Endothelial cell of umbilical vein (primary cell): ENCODE measurements at regions not wholly inside any gene's neighbourhood (a gene's known extent, or its start where the extent isn't known, plus 50 kb on each side); places are given as distances from the start of the nearest gene placed in this dataset.

Experiments used
- BruUV-seq: library from RNA; stranded (reverse); fragments of 400-500 nt; replicated peaks from 2 replicates; lab custom pipeline; 2021; lab: Mats Ljungman, UMichigan
- CTCF ChIA-PET: fragments of 300-600, 350-600 bp; sonication (Branson Sonifier 250); formaldehyde crosslinking; loops from one replicate; lab custom pipeline; 2021; ENCODE audit warnings: antibody characterized with exemption, inconsistent platforms; lab: Charles Lee
- POLR2A ChIA-PET: fragments of 300-600, 350-600 bp; sonication (Branson Sonifier 250); formaldehyde crosslinking; loops from one replicate; lab custom pipeline; 2021; ENCODE audit warnings: antibody characterized with exemption, inconsistent platforms; lab: Charles Lee
- DNase-seq: peaks from one replicate; pipeline ENCODE4 v3.0.0-alpha.2; 2011; ENCODE audit warnings: low read depth, low spot score
- FAIRE-seq: peaks from 2 replicates; lab custom pipeline; 2011; peaks lifted over from hg19 to GRCh38; lab: Jason Lieb, UNC
- H2AFZ ChIP-seq: 2 replicates; pipeline ENCODE4 v1.6.0; 2012; ENCODE audit warnings: low read depth, low read length, control low read depth, inconsistent platforms
- H3K27ac ChIP-seq: 2 replicates; pipeline ENCODE4 v1.5.1; 2011; ENCODE audit warnings: low read depth, mild to moderate bottlenecking, control low read depth, low read length, moderate library complexity; ENCODE audit not compliant: insufficient read depth
- H3K27me3 ChIP-seq, 2 experiments: 2 replicates each; pipeline versions ENCODE4 v1.6.0 to v1.6.1; 2011; ENCODE audit warnings: low read length in 2 of 2, mixed read lengths in 1 of 2; ENCODE audit not compliant: control insufficient read depth in 2 of 2, insufficient read depth in 2 of 2
- H3K36me3 ChIP-seq, 2 experiments: 2 replicates in 1 of 2; 3 replicates in 1 of 2; pipeline ENCODE4 v1.5.1; 2011; ENCODE audit warnings: low read length in 2 of 2, mild to moderate bottlenecking in 1 of 2, moderate library complexity in 1 of 2; ENCODE audit not compliant: control insufficient read depth in 2 of 2, insufficient read depth in 2 of 2; ENCODE audit errors: extremely low read depth in 1 of 2
- H3K4me1 ChIP-seq: 3 replicates; pipeline ENCODE4 v1.5.1; 2011; ENCODE audit warnings: mild to moderate bottlenecking, low read length; ENCODE audit not compliant: control insufficient read depth, insufficient read depth; ENCODE audit errors: extremely low read depth
- H3K4me2 ChIP-seq: 2 replicates; pipeline ENCODE4 v1.6.1; 2011; ENCODE audit warnings: low read length, control low read depth, mixed read lengths; ENCODE audit not compliant: insufficient read depth
- H3K4me3 ChIP-seq, 3 experiments: fragments of 200-600 bp in 1 of 3; sonication (generic), shearing (Covaris generic) in 1 of 3; replicated peaks in 1 of 3; 2 replicates each; pipeline ENCODE4 v1.5.1; 2011 to 2016; ENCODE audit warnings: control low read depth in 3 of 3, low read length in 3 of 3, mild to moderate bottlenecking in 2 of 3, inconsistent platforms in 1 of 3, low read depth in 1 of 3, moderate library complexity in 1 of 3; ENCODE audit not compliant: insufficient read depth in 1 of 3
- H3K79me2 ChIP-seq: 2 replicates; pipeline ENCODE4 v1.6.0; 2012; ENCODE audit warnings: low read length, inconsistent platforms; ENCODE audit not compliant: control insufficient read depth, insufficient read depth
- H3K9ac ChIP-seq: replicated peaks from 2 replicates; pipeline ENCODE3; 2011; ENCODE audit warnings: low read length, control low read depth; ENCODE audit not compliant: insufficient read depth; ENCODE audit errors: extremely low read depth
- H3K9me1 ChIP-seq: replicated peaks from 3 replicates; pipeline ENCODE4 v1.6.0; 2011; ENCODE audit warnings: mild to moderate bottlenecking, low read length; ENCODE audit not compliant: control insufficient read depth, insufficient read depth; ENCODE audit errors: extremely low read depth
- H3K9me3 ChIP-seq: replicated peaks from 2 replicates; pipeline ENCODE4 v1.5.1; 2012; ENCODE audit warnings: low read length, inconsistent platforms; ENCODE audit not compliant: control insufficient read depth, insufficient read depth
- H4K20me1 ChIP-seq: replicated peaks from 2 replicates; pipeline ENCODE3; 2011; ENCODE audit warnings: mild to moderate bottlenecking, low read length; ENCODE audit not compliant: control insufficient read depth, insufficient read depth; ENCODE audit errors: extremely low read depth
- CTCF ChIP-seq, 2 donors: IDR thresholded peaks; 1 replicate in 1 of 2; 2 replicates in 1 of 2; pipeline ENCODE4 v1.5.1; 2011; ENCODE audit warnings: low read length in 2 of 2, mild to moderate bottlenecking in 2 of 2, moderate library complexity in 2 of 2, control low read depth in 1 of 2, inconsistent platforms in 1 of 2, low read depth in 1 of 2; ENCODE audit not compliant: insufficient read depth in 1 of 2; ENCODE audit errors: extremely low read depth in 1 of 2
- EZH2 ChIP-seq: IDR thresholded peaks from 2 replicates; pipeline ENCODE4 v1.6.1; 2012; ENCODE audit warnings: borderline replicate concordance, low read depth, mild to moderate bottlenecking, moderate library complexity, low read length, inconsistent platforms; ENCODE audit not compliant: severe bottlenecking
- FOS ChIP-seq: IDR thresholded peaks from 2 replicates; pipeline ENCODE4 v1.6.1; 2011; ENCODE audit warnings: mild to moderate bottlenecking, low read length, moderate library complexity, borderline replicate concordance; ENCODE audit not compliant: insufficient read depth
- GATA2 ChIP-seq: IDR thresholded peaks from 2 replicates; pipeline ENCODE4 v1.7.0; 2011; ENCODE audit warnings: low read depth, mild to moderate bottlenecking, moderate library complexity, mixed read lengths, low read length; ENCODE audit not compliant: insufficient read length, insufficient read depth
- JUN ChIP-seq: IDR thresholded peaks from 2 replicates; pipeline ENCODE4 v1.6.1; 2011; ENCODE audit warnings: borderline replicate concordance, low read depth; ENCODE audit not compliant: insufficient read length, insufficient read depth
- MAX ChIP-seq: IDR thresholded peaks from 2 replicates; pipeline ENCODE4 v1.6.1; 2011; ENCODE audit not compliant: insufficient read depth, insufficient read length
- MYC ChIP-seq: IDR thresholded peaks from one replicate; pipeline ENCODE4 v1.6.1; 2011; ENCODE audit warnings: mild to moderate bottlenecking, low read depth, low read length
- POLR2A ChIP-seq: IDR thresholded peaks from 2 replicates; pipeline ENCODE4 v1.6.1; 2012; ENCODE audit warnings: low read depth, mild to moderate bottlenecking, control low read depth, low read length
- POLR2AphosphoS5 ChIP-seq: IDR thresholded peaks from 2 replicates; pipeline ENCODE4 v1.6.1; 2012; ENCODE audit warnings: low read depth, mild to moderate bottlenecking, control low read depth, low read length, moderate library complexity; ENCODE audit not compliant: insufficient read depth
- dilution Hi-C: fragments of 300-500 bp; cut with MboI; formaldehyde crosslinking; loops from one replicate; pipeline ENCODE4 v1.15.0; 2019; ENCODE audit warnings: low sequenced_read_pairs; ENCODE audit not compliant: extremely low pct_ligation_motif_present
- intact Hi-C: fragments of 100-400 bp; cut with micrococcal nuclease; formaldehyde crosslinking; loops from one replicate; pipeline ENCODE4 v1.10.0; 2022

- Histone ChIP-seq H3K79me2 (no peaks in the 10 kb centered on the region), H3K4me2 (no peak overlapping the region), H3K9me3 (peaks cover 8% of the 10 kb centered on the region), H3K9ac (no peak overlapping the region), H3K27ac (no peak overlapping the region), H3K4me3 (no peak overlapping the region), H4K20me1 (no peaks in the 10 kb centered on the region), H3K4me1 (no peaks in the 10 kb centered on the region), H3K9me1 (no peaks in the 10 kb centered on the region), H3K27me3 (no peaks in the 10 kb centered on the region), H3K36me3 (no peaks in the 10 kb centered on the region), H2AFZ (no peak overlapping the region)
- POLR2A ChIA-PET = no interaction called here
- FAIRE-seq (no peak), DNase-seq (no peak)
- no peak for TF ChIP-seq EZH2
- no peak for TF ChIP-seq FOS
- TF ChIP-seq MAX = no peak
- no peak for TF ChIP-seq CTCF (IDR thresholded peaks at IDR 0.05; ENCODE audit: extremely low read depth in 1 of 2, insufficient read depth in 1 of 2, low read depth in 1 of 2, low read length in 2 of 2)
- no peak for TF ChIP-seq MYC
- TF ChIP-seq JUN = no peak
- TF ChIP-seq POLR2AphosphoS5 = no peak
- no peak for TF ChIP-seq GATA2
- TF ChIP-seq POLR2A = no peak
- intact Hi-C loops = no loop called here
- CTCF ChIA-PET = no interaction called here
- dilution Hi-C loops = no loop called here
- no TSS peak for BruUV-seq
Observed at GRCh38 chr10:20641605-20642004, 255.5 kb downstream of the NEBL start.
